GM12878 (cell line): ENCODE measurements at regions not wholly inside any gene's neighbourhood (a gene's known extent, or its start where the extent isn't known, plus 50 kb on each side); places are given as distances from the start of the nearest gene placed in this dataset.

Experiments used
- ATF2 ChIP-seq: IDR thresholded peaks from 2 replicates; pipeline ENCODE4 v1.6.1; 2012; ENCODE audit warnings: low read length, inconsistent platforms
- E2F4 ChIP-seq: IDR thresholded peaks from 2 replicates; pipeline ENCODE4 v1.6.1; 2012; ENCODE audit warnings: low read depth, low read length, improper control_type of control experiment

- TF ChIP-seq E2F4: no peak
- no peak for TF ChIP-seq ATF2
Measured at GRCh38 chr14:98792171-98792570, 479.8 kb downstream of the BCL11B start.
